Thymus (tissue), 11 donors: ENCODE measurements at regions not wholly inside any gene's neighbourhood (a gene's known extent, or its start where the extent isn't known, plus 50 kb on each side); places are given as distances from the start of the nearest gene placed in this dataset.

ENCODE experiments used
- DNase-seq, 9 donors: peaks; one replicate each; pipeline ENCODE4 v3.0.0-alpha.2; 2013; ENCODE audit warnings: low spot score in 9 of 9, low read depth in 6 of 9, missing footprints in 1 of 9
- H3K27ac ChIP-seq, 2 donors: one replicate each; pipeline ENCODE4 v1.5.1; 2013; ENCODE audit warnings: control low read depth in 1 of 2, low read depth in 1 of 2, low read length in 1 of 2, mild to moderate bottlenecking in 1 of 2, moderate library complexity in 1 of 2
- H3K27me3 ChIP-seq, 2 donors: one replicate each; pipeline ENCODE4 v1.5.1; 2013; ENCODE audit warnings: low read length in 1 of 2; ENCODE audit not compliant: control insufficient read depth in 2 of 2, insufficient read depth in 1 of 2
- H3K36me3 ChIP-seq, 2 donors: one replicate each; pipeline ENCODE4 v1.5.1; 2013; ENCODE audit warnings: low read length in 1 of 2, mild to moderate bottlenecking in 1 of 2, moderate library complexity in 1 of 2; ENCODE audit not compliant: control insufficient read depth in 2 of 2, insufficient read depth in 2 of 2
- H3K4me1 ChIP-seq, 2 donors: one replicate each; pipeline ENCODE4 v1.5.1; 2013; ENCODE audit warnings: low read length in 2 of 2; ENCODE audit not compliant: control insufficient read depth in 2 of 2, insufficient read depth in 2 of 2
- H3K4me3 ChIP-seq, 2 donors: one replicate each; pipeline ENCODE4 v1.5.1; 2013; ENCODE audit warnings: low read length in 2 of 2, control low read depth in 1 of 2, mild to moderate bottlenecking in 1 of 2
- H3K9me3 ChIP-seq, 2 donors: one replicate each; pipeline ENCODE4 v1.5.1; 2013; ENCODE audit warnings: low read length in 1 of 2, mild to moderate bottlenecking in 1 of 2; ENCODE audit not compliant: control insufficient read depth in 2 of 2, insufficient read depth in 1 of 2
- WGBS: extraction: QIAGEN DNeasy Blood & Tissue Kit; methylation state at CpG from one replicate; pipeline ENCODE4 v1.1.7; 2013; 5-methylcytosine and 5-hydroxymethylcytosine counted together
- donor health status: healthy.

- Histone ChIP-seq H3K9me3 (no peaks in the 10 kb centered on the region), H3K27ac (no peak overlapping the region), H3K27me3 (peaks cover 0 to 36% of the 10 kb centered on the region in 2 donors), H3K4me3 (no peak overlapping the region), H3K36me3 (no peaks in the 10 kb centered on the region), H3K4me1 (no peaks in the 10 kb centered on the region)
- 87% methylated on average over 5 of the region's 5 CpGs for WGBS
- DNase-seq: no peak
Observed at GRCh38 chr1:223482766-223483165, 89.6 kb downstream of the CCDC185 start.

DNA sequence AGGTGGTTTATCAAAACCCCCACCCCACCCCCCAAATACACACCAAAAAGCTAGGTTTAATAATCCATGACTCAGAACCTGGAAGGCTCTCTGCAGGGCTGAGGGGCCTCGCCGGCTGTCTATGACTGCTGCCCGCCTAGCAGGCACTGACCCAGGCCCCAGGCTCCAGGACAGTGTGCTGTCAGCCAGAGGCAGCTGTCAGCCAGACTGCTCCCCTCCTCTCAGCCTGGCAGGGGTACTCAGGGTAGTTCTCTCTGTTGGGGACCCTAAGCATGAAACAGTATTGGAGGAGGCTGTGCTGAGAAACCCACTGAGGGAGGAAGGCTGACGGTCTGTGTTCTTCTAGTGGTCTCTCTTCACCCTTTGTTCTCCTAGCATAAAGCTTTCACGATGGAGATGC is 90.3 kb downstream of the CCDC185 start:
- Histone ChIP-seq H3K4me3 (no peak overlapping the region), H3K27me3 (peaks cover 0 to 32% of the 10 kb centered on the region in 2 donors), H3K4me1 (no peaks in the 10 kb centered on the region), H3K36me3 (no peaks in the 10 kb centered on the region), H3K9me3 (no peaks in the 10 kb centered on the region), H3K27ac (no peak overlapping the region)
- DNase-seq: no peak
- 85% methylated on average over 5 of the region's 5 CpGs for WGBS

DNA sequence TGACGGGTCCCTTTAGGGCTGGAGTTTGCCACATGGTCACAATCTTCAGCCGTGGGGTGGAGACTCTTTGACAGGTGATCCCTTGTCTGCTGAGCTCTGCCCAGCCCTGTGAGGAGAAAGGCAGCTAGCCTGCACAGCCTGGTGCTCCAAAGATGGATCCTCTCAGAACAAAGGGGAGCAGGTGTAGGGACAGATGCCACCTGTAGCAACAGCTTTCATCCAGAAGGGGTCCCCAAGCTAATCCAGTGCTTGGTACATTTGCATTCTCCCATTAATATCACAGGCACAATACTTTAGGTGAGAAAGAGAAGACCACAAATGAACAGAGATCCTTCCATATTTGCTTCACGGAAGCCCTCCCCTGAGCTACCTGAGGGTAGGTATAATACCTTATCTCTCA is 93.2 kb downstream of the CCDC185 start:
- no peak overlapping the region for H3K4me3 ChIP-seq
- H3K36me3 ChIP-seq: no peaks in the 10 kb centered on the region
- peaks cover 0 to 14% of the 10 kb centered on the region in 2 donors for H3K27me3 ChIP-seq
- no peak overlapping the region for H3K27ac ChIP-seq
- H3K4me1 ChIP-seq: no peaks in the 10 kb centered on the region
- 87% methylated on average over 3 of the region's 3 CpGs for WGBS
- DNase-seq: peak in 1 of 9 donors; percentile 7
- no peaks in the 10 kb centered on the region for H3K9me3 ChIP-seq

DNA sequence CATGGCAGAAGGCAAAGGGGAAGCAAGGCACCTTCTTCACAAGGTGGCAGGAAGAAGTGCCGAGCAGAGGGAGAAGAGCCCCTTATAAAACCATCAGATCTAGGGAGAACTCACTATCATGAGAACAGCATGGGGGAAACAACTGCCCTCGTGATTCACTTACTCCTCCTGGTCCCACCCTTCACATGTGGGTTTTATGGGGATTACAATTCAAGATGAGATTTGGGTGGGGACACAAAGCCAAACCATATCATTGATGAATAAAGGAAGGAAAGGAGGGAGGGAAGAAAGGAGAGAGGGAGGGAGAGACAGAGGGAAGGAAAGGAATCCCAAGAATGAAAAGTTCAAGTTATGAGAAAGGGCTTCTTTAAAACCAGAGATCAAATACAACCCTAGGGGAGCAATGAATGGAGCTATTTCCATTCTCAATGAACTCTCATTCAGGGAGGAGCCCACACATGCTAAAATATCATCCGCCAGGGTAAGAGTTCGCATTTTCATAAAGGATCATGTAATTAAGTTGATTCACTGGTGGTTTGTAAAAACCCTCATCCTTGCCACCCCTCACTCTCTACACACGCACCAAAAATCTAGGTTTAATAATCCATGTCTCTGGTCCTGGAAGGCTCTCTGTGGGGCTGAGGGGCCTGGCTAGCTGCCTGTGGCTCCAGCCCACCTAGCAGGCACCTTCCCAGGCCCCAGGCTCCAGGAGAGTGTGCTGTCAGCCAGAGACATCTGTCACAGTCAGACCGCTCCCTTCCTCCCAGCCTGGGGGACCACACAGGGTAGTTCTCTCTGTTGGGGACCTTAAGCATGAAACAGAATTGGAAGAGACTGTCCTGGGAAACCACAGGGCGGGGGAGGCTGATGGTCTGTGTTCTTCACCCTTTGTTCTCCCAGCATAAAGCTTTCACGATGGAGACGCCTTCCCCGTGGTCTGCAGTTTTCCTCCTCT is 94.0 kb downstream of the CCDC185 start:
- H3K4me3 ChIP-seq: no peak overlapping the region
- H3K4me1 ChIP-seq: no peaks in the 10 kb centered on the region
- 75% methylated on average over 10 of the region's 10 CpGs for WGBS
- no peak overlapping the region for H3K27ac ChIP-seq
- H3K36me3 ChIP-seq: no peaks in the 10 kb centered on the region
- H3K9me3 ChIP-seq: no peaks in the 10 kb centered on the region
- DNase-seq: no peak
- peaks cover 0 to 14% of the 10 kb centered on the region in 2 donors for H3K27me3 ChIP-seq

GRCh38 chr1:223487887-223488259 is 94.7 kb downstream of the CCDC185 start:
- 95% methylated on average over 5 of the region's 5 CpGs for WGBS
- H3K27me3 ChIP-seq: peaks cover 0 to 14% of the 10 kb centered on the region in 2 donors
- H3K27ac ChIP-seq: no peak overlapping the region

GRCh38 chr1:223489439-223489838 is 96.2 kb downstream of the CCDC185 start:
- WGBS: 90% methylated on average over 5 of the region's 5 CpGs
- H3K4me3 ChIP-seq: no peak overlapping the region
- H3K36me3 ChIP-seq: no peaks in the 10 kb centered on the region
- no peak for DNase-seq
- H3K27me3 ChIP-seq: peaks cover 0 to 10% of the 10 kb centered on the region in 2 donors
- no peaks in the 10 kb centered on the region for H3K4me1 ChIP-seq
- H3K27ac ChIP-seq: no peak overlapping the region
- H3K9me3 ChIP-seq: no peaks in the 10 kb centered on the region

More at GRCh38 chr1:223487887-223488259, 94.7 kb downstream of the CCDC185 start:
- Histone ChIP-seq H3K9me3 (no peaks in the 10 kb centered on the region), H3K4me1 (no peaks in the 10 kb centered on the region), H3K36me3 (no peaks in the 10 kb centered on the region), H3K4me3 (no peak overlapping the region)
- DNase-seq: no peak

DNA sequence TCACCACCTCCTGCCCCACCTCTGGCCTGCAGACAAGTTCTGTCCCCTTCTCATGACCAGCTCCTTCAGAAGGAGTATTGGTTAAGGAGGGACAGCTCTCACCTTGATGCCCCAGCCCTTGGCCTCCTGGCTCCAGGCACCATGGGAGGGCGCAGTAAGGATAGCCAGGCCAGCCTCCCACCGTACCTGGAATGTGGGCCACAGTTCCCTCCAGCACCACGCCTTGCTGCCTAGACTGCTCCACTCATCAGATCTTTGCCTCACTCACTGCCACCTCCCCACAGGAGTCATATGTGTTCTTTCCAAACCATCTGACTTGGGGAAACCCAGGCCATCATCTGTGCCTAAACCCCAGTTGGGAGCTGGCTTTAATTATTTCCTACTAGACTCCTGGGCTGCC is 97.0 kb downstream of the CCDC185 start:
- no peak overlapping the region for H3K4me3 ChIP-seq
- H3K4me1 ChIP-seq: no peaks in the 10 kb centered on the region
- WGBS: 97% methylated on average over 3 of the region's 3 CpGs
- no peaks in the 10 kb centered on the region for H3K36me3 ChIP-seq
- no peak for DNase-seq
- H3K9me3 ChIP-seq: no peaks in the 10 kb centered on the region
- H3K27ac ChIP-seq: no peak overlapping the region
- peaks cover 0 to 5% of the 10 kb centered on the region in 2 donors for H3K27me3 ChIP-seq
